AG20443 (cell line): ENCODE measurements at regions not wholly inside any gene's neighbourhood (a gene's known extent, or its start where the extent isn't known, plus 50 kb on each side); places are given as distances from the start of the nearest gene placed in this dataset.

Experiments
- DNase-seq: peaks from one replicate; pipeline ENCODE4 v3.0.0; 2012; ENCODE audit warnings: low spot score, mixed read lengths

- no peak for DNase-seq
These were observed 59.0 kb downstream of the RPS29 start for GRCh38 chr14:49527221-49527620.

- no peak for DNase-seq
These were observed 60.1 kb downstream of the RPS29 start for GRCh38 chr14:49526101-49526500.

- DNase-seq = no peak
These were observed 69.9 kb downstream of the RPS29 start for GRCh38 chr14:49516286-49516685.

GRCh38 chr14:49512571-49512970 lies 73.6 kb downstream of the RPS29 start:
- DNase-seq = no peak

GRCh38 chr14:49512147-49512551 lies 74.0 kb downstream of the RPS29 start:
- peak; percentile 73 for DNase-seq

GRCh38 chr14:49508124-49508523 lies 78.1 kb downstream of the RPS29 start:
- no peak for DNase-seq

- DNase-seq = no peak
These were observed 79.5 kb downstream of the RPS29 start for GRCh38 chr14:49506650-49507049.

- DNase-seq = no peak
These were observed 81.0 kb downstream of the RPS29 start for GRCh38 chr14:49505041-49505766.

GRCh38 chr14:49497725-49498348 lies 88.3 kb downstream of the RPS29 start:
- peak; percentile 69 for DNase-seq

- no peak for DNase-seq
These were observed 88.9 kb downstream of the RPS29 start for GRCh38 chr14:49497267-49497666.

GRCh38 chr14:49494836-49495235 lies 91.3 kb downstream of the RPS29 start:
- DNase-seq = no peak

- no peak for DNase-seq
These were observed 92.6 kb downstream of the RPS29 start for GRCh38 chr14:49493557-49493956.

- no peak for DNase-seq
These were observed 94.0 kb downstream of the RPS29 start for GRCh38 chr14:49492151-49492550.

GRCh38 chr14:49489341-49489740 lies 96.8 kb downstream of the RPS29 start:
- no peak for DNase-seq

- DNase-seq = no peak
These were observed 98.9 kb downstream of the RPS29 start for GRCh38 chr14:49487238-49487637.

- DNase-seq = no peak
These were observed 100.9 kb downstream of the RPS29 start for GRCh38 chr14:49485290-49485689.

GRCh38 chr14:49484180-49484579 lies 102.0 kb downstream of the RPS29 start:
- no peak for DNase-seq

- no peak for DNase-seq
These were observed 102.9 kb downstream of the RPS29 start for GRCh38 chr14:49483268-49483667.

- no peak for DNase-seq
These were observed 105.1 kb downstream of the RPS29 start for GRCh38 chr14:49480979-49481498.

GRCh38 chr14:49480053-49480760 lies 106.0 kb downstream of the RPS29 start:
- no peak for DNase-seq

- peak; percentile 18 for DNase-seq
These were observed 106.7 kb downstream of the RPS29 start for GRCh38 chr14:49479432-49479831.

- DNase-seq = no peak
These were observed 107.4 kb downstream of the RPS29 start for GRCh38 chr14:49478784-49479183.

GRCh38 chr14:49467091-49467490 lies 119.1 kb downstream of the RPS29 start:
- DNase-seq = no peak
